ENCODE measurements at regions not wholly inside any gene's neighbourhood (a gene's known extent, or its start where the extent isn't known, plus 50 kb on each side); places are given as distances from the start of the nearest gene placed in this dataset.
A peak's percentile ranks its signal among the peaks of the same experiment; 100 is the strongest.

DNA sequence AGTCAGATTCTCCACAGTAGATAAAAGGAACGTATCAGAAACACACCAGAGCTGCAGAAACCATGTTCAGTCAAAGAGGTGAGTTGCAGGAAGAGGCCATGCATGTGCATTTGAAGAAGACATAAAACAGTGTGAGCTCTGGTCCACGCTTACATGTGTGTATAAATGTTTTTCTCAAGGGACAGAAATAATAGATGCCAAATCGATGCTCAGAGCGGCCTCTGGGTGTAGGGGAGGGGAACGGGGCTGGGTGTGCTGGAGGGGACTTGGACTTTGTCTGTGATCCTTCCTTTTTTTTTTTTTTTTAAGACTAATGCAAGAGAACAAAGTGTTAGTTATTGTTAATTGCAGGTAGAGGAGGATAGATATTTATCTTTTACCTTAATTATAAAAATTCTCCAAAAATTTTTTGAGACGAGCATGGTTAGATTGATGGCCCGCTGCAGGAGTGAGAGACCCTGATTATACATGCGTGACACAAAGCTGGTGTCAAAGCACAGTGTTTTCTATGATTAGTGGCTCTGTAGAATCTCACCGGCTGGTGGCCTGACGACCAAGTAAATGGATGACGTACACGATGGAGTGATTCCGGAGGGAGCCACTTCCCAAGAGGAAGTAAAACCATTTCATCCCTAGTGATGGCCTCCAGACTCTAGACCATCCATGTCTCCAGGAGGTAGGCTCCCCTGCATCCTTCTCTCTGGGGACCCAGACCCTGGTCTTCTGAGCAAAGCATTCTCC, 240.2 kb downstream of the ENGASE start:
- no peak for TF ChIP-seq Cebpa-rat (IDR thresholded peaks at IDR 0.05)
- Histone ChIP-seq H4K20me1 (no peaks in the 10 kb centered on the region), H3K27me3 (peaks cover 22% of the 10 kb centered on the region; the same call in 1 of the 2 replicates), H3K9me3 (no peaks in the 10 kb centered on the region), H3K4me2 (peak overlapping the region; percentile 9; the same call in 1 of the 2 replicates), H3K4me1 (peaks cover 17% of the 10 kb centered on the region), H3K4me3 (no peak overlapping the region), H3K36me3 (no peaks in the 10 kb centered on the region), H3K27ac (no peak overlapping the region), H3K9ac (no peak overlapping the region)

DNA sequence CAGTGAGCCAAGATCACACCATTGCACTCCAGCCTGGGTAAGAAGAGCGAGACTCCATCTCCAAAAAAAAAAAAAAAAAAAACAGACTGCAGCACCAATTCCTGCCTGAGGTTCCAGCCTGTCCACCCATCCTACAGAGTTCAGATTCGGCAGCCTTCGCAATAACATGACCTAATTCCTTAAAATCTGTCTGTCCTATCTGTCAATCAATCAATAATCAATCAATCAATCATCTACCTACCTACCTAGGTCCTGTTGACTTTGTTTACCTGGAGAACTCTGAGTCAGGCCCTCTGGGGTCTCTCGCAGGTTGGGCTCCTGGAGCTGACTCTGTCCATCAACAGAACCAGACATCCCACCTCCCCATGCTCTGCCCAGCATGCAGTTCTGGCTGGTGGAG, 236.7 kb downstream of the ENGASE start:
- Histone ChIP-seq H3K27ac (no peak overlapping the region), H3K36me3 (no peaks in the 10 kb centered on the region), H3K27me3 (peaks cover 12% of the 10 kb centered on the region; the same call in 1 of the 2 replicates), H3K9me3 (no peaks in the 10 kb centered on the region), H3K9ac (no peak overlapping the region), H4K20me1 (no peaks in the 10 kb centered on the region), H3K4me1 (peaks cover 50% of the 10 kb centered on the region), H3K4me3 (no peak overlapping the region), H3K4me2 (no peak overlapping the region)
- TF ChIP-seq Cebpa-rat (IDR thresholded peaks at IDR 0.05), result no peak

DNA sequence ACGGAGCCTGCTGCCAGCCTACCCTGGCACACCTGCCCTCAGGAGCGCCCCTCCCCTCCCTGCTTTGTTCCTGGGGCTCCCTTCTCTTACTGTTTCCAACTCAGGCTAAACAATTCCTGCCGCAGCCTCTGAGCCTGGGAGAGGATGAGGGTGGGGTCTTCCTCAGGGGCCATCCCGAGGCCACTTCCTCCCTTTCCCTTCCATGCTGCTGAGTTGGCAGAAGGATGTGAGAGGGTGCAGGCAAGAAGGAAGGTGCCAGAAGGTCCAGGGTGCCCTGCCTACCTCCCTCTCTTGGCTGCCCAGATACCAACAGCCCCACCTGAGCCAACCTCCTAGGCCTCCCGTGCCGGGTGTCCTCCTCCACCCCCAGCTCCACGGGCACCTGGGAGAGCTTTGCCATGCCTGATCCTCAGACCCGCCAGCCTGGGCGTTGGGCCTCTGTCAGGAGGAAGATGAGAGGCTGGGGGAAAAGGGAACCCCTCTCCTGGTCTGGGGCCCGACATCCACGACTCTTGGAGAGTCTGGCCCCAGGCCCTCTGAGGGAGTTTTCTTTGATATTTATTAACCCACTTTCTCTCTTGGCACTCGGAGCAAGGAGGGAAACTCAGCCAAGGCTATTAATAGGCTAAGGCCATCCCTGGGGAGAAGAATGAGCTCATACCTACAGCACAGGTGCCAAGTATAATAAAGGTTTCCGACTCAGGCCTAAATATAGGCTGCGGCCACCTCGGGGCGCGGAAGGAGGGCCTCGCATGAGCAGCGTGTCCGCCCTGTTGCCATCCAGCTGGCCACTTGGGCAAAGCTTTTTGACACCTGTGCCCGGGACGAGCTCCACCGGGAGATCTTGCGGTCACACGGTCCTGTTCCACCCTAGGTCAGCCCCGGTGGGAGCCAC, 232.0 kb downstream of the ENGASE start:
- H3K4me2 ChIP-seq, result peak overlapping the region; percentile 96
- no peak for TF ChIP-seq Cebpa-rat (IDR thresholded peaks at IDR 0.05)
- peaks cover 88% of the 10 kb centered on the region for H3K4me1 ChIP-seq
- peak overlapping the region; percentile 74 for H3K9ac ChIP-seq
- H4K20me1 ChIP-seq, result no peaks in the 10 kb centered on the region
- H3K9me3 ChIP-seq, result no peaks in the 10 kb centered on the region
- H3K4me3 ChIP-seq, result peak overlapping the region; percentile 55
- no peaks in the 10 kb centered on the region for H3K27me3 ChIP-seq
- H3K36me3 ChIP-seq, result no peaks in the 10 kb centered on the region
- peak overlapping the region; percentile 90 for H3K27ac ChIP-seq

DNA sequence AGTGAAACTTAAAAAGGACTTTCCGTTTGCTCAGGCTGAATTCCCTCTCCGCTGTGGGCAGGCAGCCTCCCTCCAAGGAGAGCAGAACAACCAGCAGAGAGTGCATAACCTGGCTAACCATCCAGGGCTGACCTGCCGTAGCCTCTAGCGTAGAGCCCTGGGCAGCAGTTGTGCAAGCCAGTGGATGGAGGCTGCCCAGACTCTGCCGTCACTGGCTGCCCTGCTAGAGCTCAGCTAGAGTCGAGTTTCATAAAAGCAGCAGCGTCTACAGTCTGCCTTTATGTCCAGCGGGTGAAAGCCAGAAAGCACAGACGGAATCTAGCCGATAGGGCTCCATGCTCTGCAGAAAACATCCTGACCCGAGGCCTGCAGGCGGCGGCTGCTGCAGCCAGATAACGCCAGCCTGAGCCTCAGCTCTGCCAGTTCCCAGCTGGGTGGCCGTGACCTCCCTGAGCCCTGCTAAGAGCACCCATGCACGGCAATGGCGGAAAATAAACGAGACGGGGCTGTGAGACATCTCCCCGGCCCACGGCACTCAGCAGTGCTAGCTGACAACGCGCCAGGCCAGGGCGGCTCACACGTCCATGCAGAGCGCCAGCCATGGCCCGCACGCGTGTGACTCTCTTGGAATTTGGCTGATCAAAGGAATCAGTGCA, 231.3 kb downstream of the ENGASE start:
- Histone ChIP-seq H3K27me3 (no peaks in the 10 kb centered on the region), H3K27ac (peak overlapping the region; percentile 90), H3K9ac (peak overlapping the region; percentile 74), H3K36me3 (no peaks in the 10 kb centered on the region), H4K20me1 (no peaks in the 10 kb centered on the region), H3K4me2 (peak overlapping the region; percentile 96), H3K9me3 (no peaks in the 10 kb centered on the region), H3K4me3 (peak overlapping the region; percentile 55), H3K4me1 (peaks cover 96% of the 10 kb centered on the region)
- TF ChIP-seq Cebpa-rat (IDR thresholded peaks at IDR 0.05), result no peak

DNA sequence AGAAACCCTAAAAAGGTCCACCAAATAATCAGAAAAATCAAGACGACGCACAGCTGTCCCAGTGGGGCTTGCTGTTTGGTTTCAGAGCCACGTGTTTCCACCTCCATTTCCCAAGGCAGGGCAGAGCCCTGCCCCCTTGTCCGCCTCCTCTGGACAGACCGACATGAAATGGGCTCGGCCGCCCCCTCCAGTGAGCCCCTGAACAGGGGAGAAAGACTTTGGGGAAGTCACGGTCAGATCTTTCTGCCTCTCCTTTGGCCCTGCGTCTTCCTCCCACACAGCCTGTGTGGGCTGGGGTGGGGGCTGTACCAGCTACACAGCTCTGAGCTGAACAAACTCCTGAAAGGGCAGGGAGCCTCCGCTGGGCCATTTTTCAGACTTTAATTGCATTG, 230.7 kb downstream of the ENGASE start:
- Histone ChIP-seq H3K9me3 (no peaks in the 10 kb centered on the region), H3K4me2 (peak overlapping the region; percentile 96), H4K20me1 (no peaks in the 10 kb centered on the region), H3K27me3 (no peaks in the 10 kb centered on the region), H3K27ac (peak overlapping the region; percentile 90), H3K4me3 (peak overlapping the region; percentile 55), H3K4me1 (peaks cover 99% of the 10 kb centered on the region), H3K36me3 (no peaks in the 10 kb centered on the region), H3K9ac (peak overlapping the region; percentile 74)
- no peak for TF ChIP-seq Cebpa-rat (IDR thresholded peaks at IDR 0.05)

DNA sequence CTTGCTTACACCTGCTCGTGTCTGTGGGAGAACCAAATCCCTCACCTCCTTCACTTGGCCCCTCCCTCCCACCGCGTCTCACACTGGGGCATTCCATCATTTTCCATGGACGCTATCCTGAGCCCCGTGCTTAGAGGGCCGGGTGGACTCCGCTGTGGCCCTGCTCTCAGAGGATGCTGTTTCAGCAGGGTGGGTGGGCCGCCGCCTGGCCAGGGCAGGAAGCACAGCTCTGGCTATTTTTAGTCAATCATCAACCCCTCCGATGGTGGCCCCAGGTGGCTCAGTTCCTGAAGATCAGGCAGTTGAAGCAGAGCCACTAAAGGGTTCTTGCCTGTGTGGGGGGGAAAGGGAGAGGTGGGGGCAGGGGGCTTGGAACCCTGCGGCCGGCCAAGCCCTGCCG, 230.3 kb downstream of the ENGASE start:
- peak overlapping the region; percentile 96 for H3K4me2 ChIP-seq
- H4K20me1 ChIP-seq, result no peaks in the 10 kb centered on the region
- no peaks in the 10 kb centered on the region for H3K9me3 ChIP-seq
- H3K36me3 ChIP-seq, result no peaks in the 10 kb centered on the region
- H3K27me3 ChIP-seq, result no peaks in the 10 kb centered on the region
- TF ChIP-seq Cebpa-rat (IDR thresholded peaks at IDR 0.05), result no peak
- peak overlapping the region; percentile 74 for H3K9ac ChIP-seq
- H3K27ac ChIP-seq, result peak overlapping the region; percentile 90
- H3K4me1 ChIP-seq, result peaks cover 99% of the 10 kb centered on the region
- peak overlapping the region; percentile 55 for H3K4me3 ChIP-seq

DNA sequence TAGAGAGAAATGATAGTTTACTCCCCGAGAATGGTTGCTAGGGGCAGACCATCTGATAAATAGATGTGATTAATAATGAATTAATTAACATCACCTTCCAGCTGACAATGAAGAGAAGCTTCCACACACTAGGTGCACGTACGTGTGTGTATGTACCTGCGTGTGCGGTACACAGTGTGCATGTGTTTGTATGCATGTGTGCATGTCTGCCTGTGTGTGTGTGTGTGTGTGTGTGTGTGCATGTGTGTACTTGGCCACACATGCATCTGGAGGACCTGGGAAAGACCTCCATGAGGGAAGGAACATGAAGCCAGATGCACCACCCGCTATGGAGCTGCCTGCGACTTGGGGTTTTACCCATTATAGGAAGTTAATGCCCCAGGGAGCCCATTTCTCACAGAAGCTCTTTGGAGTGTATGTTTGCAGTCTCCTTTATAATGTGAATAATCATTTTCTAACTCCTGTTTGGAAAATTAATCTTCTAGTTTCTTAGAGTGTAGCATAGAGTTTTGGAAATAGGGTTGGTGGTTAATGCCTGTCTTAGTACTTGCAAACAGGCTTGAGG, 229.1 kb downstream of the ENGASE start:
- H3K4me1 ChIP-seq, result peaks cover 99% of the 10 kb centered on the region
- no peaks in the 10 kb centered on the region for H4K20me1 ChIP-seq
- no peaks in the 10 kb centered on the region for H3K36me3 ChIP-seq
- peak overlapping the region; percentile 4; the same call in 1 of the 2 replicates for H3K4me3 ChIP-seq
- no peak overlapping the region; the same call in 1 of the 2 replicates for H3K9ac ChIP-seq
- H3K27ac ChIP-seq, result peak overlapping the region; percentile 90; the same call in 1 of the 2 replicates
- H3K27me3 ChIP-seq, result no peaks in the 10 kb centered on the region
- H3K9me3 ChIP-seq, result no peaks in the 10 kb centered on the region
- no peak for TF ChIP-seq Cebpa-rat (IDR thresholded peaks at IDR 0.05)
- H3K4me2 ChIP-seq, result peak overlapping the region; percentile 96

DNA sequence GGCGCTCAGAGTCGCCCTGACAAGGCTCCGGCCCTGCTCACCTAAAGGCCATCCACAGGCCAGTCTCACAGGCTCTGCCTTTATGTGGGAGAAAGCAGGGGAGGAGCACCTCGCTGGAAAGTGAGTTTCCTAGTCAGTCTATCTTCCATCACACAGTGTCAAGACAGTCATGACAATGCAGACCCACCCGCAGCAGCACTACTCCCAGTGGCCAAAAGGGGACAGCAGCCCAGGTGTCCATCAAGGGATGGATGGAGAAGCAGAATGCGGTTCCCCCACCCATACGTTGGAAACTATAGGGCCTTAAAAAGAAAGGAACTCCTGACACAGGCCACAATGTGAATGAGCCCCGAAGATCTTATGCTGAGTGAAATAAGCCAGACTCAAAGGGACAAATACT, 226.8 kb downstream of the ENGASE start:
- H3K36me3 ChIP-seq, result no peaks in the 10 kb centered on the region
- no peak for TF ChIP-seq Cebpa-rat (IDR thresholded peaks at IDR 0.05)
- peak overlapping the region; percentile 96 for H3K4me2 ChIP-seq
- H3K27me3 ChIP-seq, result no peaks in the 10 kb centered on the region
- H3K9me3 ChIP-seq, result no peaks in the 10 kb centered on the region
- H3K4me3 ChIP-seq, result no peak overlapping the region
- peaks cover 87% of the 10 kb centered on the region for H3K4me1 ChIP-seq
- no peak overlapping the region for H3K9ac ChIP-seq
- H4K20me1 ChIP-seq, result no peaks in the 10 kb centered on the region
- peak overlapping the region; percentile 52; the same call in 1 of the 2 replicates for H3K27ac ChIP-seq

DNA sequence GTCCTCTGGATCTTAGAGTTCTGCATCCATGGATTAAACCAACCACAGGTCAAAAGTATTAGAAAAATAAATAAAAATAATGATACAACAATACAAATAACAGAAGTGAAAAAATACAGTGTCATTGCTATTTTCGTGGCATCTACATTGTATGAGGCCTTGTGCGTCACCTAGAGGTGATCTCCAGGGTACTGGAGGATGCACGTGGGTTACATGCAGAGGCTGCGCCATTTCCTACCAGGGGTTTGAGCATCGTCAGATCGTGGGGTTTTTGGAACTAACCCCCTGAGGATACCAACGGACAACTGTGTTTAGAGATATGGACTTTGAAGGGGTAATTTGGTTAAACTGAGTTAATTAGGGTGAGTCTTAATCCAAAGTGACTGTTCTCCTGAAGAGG, 224.7 kb downstream of the ENGASE start:
- Histone ChIP-seq H3K4me2 (peak overlapping the region; percentile 96), H3K4me3 (no peak overlapping the region), H3K9me3 (no peaks in the 10 kb centered on the region), H3K4me1 (peaks cover 66% of the 10 kb centered on the region), H3K36me3 (no peaks in the 10 kb centered on the region), H4K20me1 (no peaks in the 10 kb centered on the region), H3K27me3 (no peaks in the 10 kb centered on the region), H3K27ac (peak overlapping the region; percentile 52), H3K9ac (no peak overlapping the region)
- TF ChIP-seq Cebpa-rat (IDR thresholded peaks at IDR 0.05), result no peak

Measured in BLaER1 (cell line).